ENCODE measurements at regions not wholly inside any gene's neighbourhood (a gene's known extent, or its start where the extent isn't known, plus 50 kb on each side); places are given as distances from the start of the nearest gene placed in this dataset.

DNA sequence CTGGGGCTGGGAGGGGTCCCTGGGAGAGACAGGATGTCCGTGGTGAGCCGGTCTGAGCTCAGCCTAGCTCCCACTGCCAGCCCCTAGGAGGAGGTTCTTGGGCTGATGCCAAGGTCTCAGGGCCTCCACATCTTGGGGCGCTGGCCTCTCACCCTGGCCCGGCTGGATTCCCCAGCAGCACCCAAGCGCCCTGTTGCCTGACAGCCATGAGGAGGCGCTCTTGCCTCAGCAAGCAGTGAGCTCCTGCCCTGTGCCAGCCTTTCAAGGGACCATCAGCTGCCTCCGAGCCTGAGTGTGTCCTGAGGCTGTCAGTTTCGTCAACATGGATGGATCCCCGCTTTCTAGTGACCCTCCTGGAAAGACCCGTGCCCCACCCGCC is 234.9 kb upstream of the CIBAR2 start:
- TF ChIP-seq CTCF (conservative IDR thresholded peaks at IDR 0.05), result peak; percentile 83
- Histone ChIP-seq H3K56ac (ENCODE audit: insufficient read length, low read depth, low read length) (no peak overlapping the region), H3K9ac (ENCODE audit: extremely low read depth, insufficient read length, low read length) (no peak overlapping the region), H3K79me2 (ENCODE audit: insufficient read depth, low read length) (no peaks in the 10 kb centered on the region), H3K14ac (ENCODE audit: insufficient read depth, low read length) (no peak overlapping the region), H2BK12ac (ENCODE audit: insufficient read length, low read depth, low read length) (no peak overlapping the region), H3T11ph (ENCODE audit: low read length) (no peak overlapping the region), H3K18ac (ENCODE audit: insufficient read length, low read depth, low read length) (no peak overlapping the region), H3K4me1 (ENCODE audit: insufficient read depth, low read length) (no peaks in the 10 kb centered on the region), H2BK20ac (ENCODE audit: low read depth, low read length, poor library complexity, severe bottlenecking) (no peak overlapping the region), H2BK5ac (ENCODE audit: insufficient read length, low read length) (no peak overlapping the region), H4K20me1 (ENCODE audit: control insufficient read depth, insufficient read depth, insufficient read length) (no peaks in the 10 kb centered on the region), H4K8ac (replicated peaks; ENCODE audit: insufficient read length, low read depth, low read length) (no peak overlapping the region), H3K27ac (ENCODE audit: insufficient read length, low read depth, low read length) (no peak overlapping the region), H4K5ac (ENCODE audit: insufficient read length, low read depth, low read length) (no peak overlapping the region), H4K91ac (ENCODE audit: insufficient read length, low read depth, low read length) (no peak overlapping the region), H3K9me3 (ENCODE audit: control insufficient read depth, low read depth, low read length) (no peaks in the 10 kb centered on the region), H2BK15ac (ENCODE audit: low read depth, low read length) (no peak overlapping the region), H2AFZ (ENCODE audit: low read length) (no peak overlapping the region), H2BK120ac (ENCODE audit: low read depth, low read length, poor library complexity, severe bottlenecking) (no peak overlapping the region), H3K79me1 (ENCODE audit: insufficient read depth, low read depth, low read length, poor library complexity, severe bottlenecking) (no peaks in the 10 kb centered on the region), H3K27me3 (ENCODE audit: insufficient read depth, low read length) (no peaks in the 10 kb centered on the region), H3K23ac (ENCODE audit: insufficient read length, low read depth, low read length) (no peak overlapping the region), H3K23me2 (ENCODE audit: insufficient read length, low read depth, low read length, poor library complexity, severe bottlenecking) (no peaks in the 10 kb centered on the region), H2AK5ac (ENCODE audit: insufficient read length, low read length) (no peak overlapping the region), H3K4ac (ENCODE audit: low read depth, low read length) (no peak overlapping the region), H3K4me2 (ENCODE audit: insufficient read depth, insufficient read length, low read length) (no peak overlapping the region)
- DNase-seq, result peak; percentile 71
- H3K27ac Mint-ChIP-seq, result no peak overlapping the region
- no CpG with 5 or more reads among the region's 11 CpGs for WGBS (ENCODE audit: extremely low coverage, insufficient read length, low lambda C conversion rate)
- H3K4me1 Mint-ChIP-seq, result peaks cover 4 to 16% of the 10 kb centered on the region in 2 experiments
- peaks cover 18% of the 10 kb centered on the region for H3K27me3 Mint-ChIP-seq (ENCODE audit: low read depth)
- no peaks in the 10 kb centered on the region for H3K36me3 Mint-ChIP-seq (ENCODE audit: insufficient read depth in 1 of 3, low read depth in 3 of 3)
- H3K9me3 Mint-ChIP-seq, result no peaks in the 10 kb centered on the region; a peak in 2 of 5 replicates
- H3K4me3 Mint-ChIP-seq, result no peak overlapping the region

Measured in H9 (cell line).